Erythroblast (primary cell): ENCODE measurements at regions not wholly inside any gene's neighbourhood (a gene's known extent, or its start where the extent isn't known, plus 50 kb on each side); places are given as distances from the start of the nearest gene placed in this dataset.
"Not testable (repeated sequence)": the region's sequence is repeated elsewhere in the genome, so short reads cannot be mapped to it uniquely, and the experiment has no call there.

Experiments used
- DNase-seq, 2 experiments: peaks; one replicate each; lab custom pipeline; 2025; lab: John Stamatoyannopoulos, UW
- GATA1 ChIP-seq: IDR thresholded peaks from 2 replicates; pipeline ENCODE4 v1.6.1; 2011; ENCODE audit warnings: low read depth, mild to moderate bottlenecking, control low read depth, low read length, moderate library complexity
- POLR2A ChIP-seq: IDR thresholded peaks from 2 replicates; pipeline ENCODE4 v1.6.1; 2011; ENCODE audit warnings: mild to moderate bottlenecking, low read length

DNA sequence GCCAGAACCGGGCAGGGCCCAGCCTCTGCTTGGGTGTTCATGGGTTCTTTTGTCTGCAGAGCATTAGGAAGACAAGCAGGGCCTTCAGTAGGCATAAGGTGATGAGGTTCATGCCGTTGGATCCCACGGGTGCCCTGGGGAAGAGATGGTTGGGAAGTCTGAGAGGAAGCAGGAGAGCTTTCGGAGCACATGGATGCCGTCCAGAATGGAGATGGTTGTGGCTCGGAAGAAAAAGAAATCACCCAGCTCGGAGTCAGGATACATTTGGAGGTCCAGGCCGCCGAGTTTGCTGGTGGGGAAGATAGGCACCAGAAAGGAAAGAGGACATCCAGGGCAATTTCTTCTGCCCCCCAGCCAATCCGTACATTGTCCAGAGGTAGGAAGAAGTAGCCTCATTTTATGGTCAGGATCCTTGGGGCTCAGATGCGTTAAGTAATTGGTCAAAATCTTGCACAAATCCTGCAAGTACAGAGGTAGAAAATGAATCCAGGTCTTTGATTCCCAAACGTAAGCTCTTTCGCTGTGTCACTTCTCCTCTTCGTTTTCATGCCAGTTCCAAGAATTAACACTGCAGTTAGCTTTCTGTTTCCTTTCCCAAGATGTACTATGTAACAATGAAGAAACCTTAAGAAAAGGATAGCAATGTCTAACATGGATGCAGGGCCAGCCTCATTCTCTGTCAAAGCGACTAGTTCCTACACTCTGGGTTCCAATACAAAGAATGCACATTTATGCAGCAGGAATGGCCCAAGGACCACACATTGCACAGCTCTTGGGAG, 147.8 kb upstream of the KLF6 start:
- DNase-seq, result peak in 1 of 2 experiments; percentile 21
- no peak for TF ChIP-seq GATA1
- no peak for TF ChIP-seq POLR2A

DNA sequence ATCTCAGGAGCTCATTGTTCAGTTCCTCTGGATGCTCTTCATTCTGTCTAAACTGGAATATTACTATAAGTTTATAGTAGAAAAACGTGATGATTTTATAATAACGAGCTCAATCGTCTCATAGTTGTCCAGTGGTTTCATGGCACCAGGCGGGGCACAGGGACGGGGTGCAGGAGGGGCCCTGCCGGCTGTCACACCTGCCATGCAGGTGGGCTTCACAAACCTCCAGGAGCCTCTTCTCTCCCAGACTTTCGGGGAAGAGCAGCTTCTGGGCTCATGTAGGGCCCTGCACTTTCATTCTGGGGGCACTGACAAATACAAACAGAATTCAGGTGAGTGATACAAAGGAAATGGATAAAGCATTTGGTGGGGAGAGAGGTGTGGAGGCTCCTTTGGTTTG, 146.9 kb upstream of the KLF6 start:
- no peak for DNase-seq
- TF ChIP-seq GATA1, result no peak
- no peak for TF ChIP-seq POLR2A

GRCh38 chr10:3931224-3931623, 146.2 kb upstream of the KLF6 start:
- TF ChIP-seq POLR2A (no peak), GATA1 (no peak)
- DNase-seq, result no peak

DNA sequence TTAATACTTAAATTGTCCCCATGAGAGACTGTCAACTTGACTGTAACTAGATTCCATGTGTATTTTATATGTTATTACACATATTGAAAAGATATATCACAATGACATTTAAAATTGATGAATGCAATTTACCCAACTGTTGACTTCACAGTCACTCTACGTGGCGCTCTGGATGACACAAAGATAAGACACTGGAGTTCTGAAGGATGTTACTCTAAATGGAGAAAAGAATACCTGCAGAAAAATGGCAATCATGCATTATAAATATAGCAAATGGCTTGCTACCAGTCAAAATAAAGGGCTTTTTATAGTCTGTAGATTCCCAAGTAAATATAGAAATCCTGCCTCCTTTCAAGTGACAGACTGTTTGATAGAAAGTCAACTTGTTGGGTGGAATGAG, 143.6 kb upstream of the KLF6 start:
- TF ChIP-seq POLR2A (no peak), GATA1 (no peak)

DNA sequence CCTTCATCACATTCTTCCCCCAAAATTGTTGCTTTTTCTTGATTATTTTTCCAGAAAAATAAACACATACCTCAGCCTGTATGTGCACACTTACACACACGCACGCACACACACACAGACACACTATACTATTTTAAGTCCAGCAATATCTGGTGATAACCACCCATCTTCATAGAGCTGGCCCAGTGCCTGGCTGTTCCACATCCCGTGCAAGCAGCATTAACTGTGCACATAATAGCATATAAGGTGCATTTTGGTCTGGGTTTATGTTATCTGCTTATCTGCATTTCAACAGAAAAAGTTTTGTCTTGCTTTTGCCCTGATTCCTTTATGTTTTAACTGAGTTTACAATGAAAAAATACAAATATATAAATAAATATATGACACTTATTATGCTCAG, 143.1 kb upstream of the KLF6 start:
- TF ChIP-seq GATA1 (no peak), POLR2A (no peak)
- peak; percentile 66 to 67 for DNase-seq

More for the DNA sequence above, 143.6 kb upstream of the KLF6 start:
- DNase-seq, result no peak

DNA sequence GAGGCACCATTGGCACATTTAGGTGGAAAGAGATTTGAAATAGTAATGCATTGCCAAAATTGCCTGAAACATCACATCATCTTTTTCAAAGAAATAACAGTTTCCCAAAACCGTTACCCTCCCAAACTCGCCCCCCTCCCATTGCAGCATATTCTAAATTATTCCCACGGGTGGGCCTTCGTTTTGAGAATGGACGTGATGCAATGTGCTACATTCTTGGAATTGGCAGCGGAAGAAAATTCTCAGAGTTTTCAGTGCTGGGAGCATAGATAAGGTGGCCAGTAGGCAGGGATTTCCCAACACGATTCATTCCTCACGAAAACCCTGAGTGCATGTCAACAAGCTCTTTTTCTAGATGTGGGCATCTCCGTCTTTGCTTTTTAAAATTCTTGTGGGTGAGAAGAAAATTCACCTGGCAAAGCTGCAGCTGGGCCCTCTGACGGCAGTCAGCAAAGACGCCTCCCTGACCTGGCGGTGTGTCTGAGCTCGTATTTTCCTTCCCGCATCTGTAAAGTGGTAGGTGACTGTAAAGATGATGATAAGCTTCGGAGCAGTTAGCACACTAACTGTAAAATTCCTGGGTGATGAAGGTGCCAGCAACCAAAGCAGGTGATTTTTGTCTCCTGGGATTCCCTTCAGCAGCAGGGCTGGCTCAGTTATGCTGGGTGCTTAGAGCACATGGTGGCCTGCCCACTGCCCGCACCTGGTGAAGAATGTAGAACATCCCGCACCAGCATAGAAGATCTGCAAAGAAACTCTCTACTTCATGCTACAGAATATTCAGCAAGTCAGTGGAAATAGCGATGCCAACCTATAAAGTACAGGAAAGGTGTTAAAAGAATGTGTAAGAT, 141.9 kb upstream of the KLF6 start:
- DNase-seq, result peak; percentile 88 to 90
- TF ChIP-seq POLR2A, result no peak
- no peak for TF ChIP-seq GATA1

DNA sequence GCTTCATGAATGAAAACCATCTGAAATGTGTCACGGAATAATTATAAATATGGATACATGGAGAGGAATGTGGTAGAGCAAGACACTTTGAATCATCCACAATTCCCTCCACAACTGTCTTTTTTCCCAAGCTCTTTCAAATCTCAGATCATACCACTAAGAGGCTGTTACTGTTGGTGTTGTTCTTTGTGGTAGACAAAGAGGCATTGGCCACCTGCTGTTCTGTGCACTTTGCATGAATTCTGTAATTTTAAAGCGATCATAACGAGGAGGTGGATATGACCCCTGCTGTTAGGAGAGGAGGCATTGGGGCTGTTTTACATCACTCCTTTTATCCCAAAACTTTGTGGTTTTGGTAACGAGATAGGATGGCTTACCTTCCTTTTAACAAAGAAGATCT, 141.2 kb upstream of the KLF6 start:
- TF ChIP-seq POLR2A (no peak), GATA1 (no peak)
- no peak for DNase-seq

- TF ChIP-seq POLR2A, result no peak
- TF ChIP-seq GATA1, result no peak
- no peak for DNase-seq
These were observed 140.2 kb upstream of the KLF6 start for GRCh38 chr10:3925184-3925583.

DNA sequence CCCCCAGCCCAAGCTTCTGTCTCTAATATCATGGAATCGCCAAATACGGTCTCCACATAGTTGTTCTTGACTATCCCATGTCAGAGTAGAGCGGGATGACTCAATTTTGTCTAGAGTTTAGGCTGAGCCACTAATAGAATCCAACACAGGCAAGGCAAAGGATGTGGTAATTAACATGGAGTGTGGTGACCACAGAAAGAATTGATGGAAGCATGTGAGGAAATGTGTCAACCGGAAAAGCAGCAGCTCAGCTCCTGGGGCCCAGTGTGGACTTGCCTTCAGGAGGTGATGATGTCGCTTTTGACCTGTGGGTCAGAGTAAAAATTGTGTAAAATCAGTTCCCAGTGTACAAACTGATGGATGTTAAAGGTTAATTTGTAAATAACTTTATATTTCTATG, 139.3 kb upstream of the KLF6 start:
- no peak for DNase-seq
- no peak for TF ChIP-seq GATA1
- TF ChIP-seq POLR2A, result no peak

GRCh38 chr10:3923033-3923432, 138.0 kb upstream of the KLF6 start:
- DNase-seq, result no peak
- TF ChIP-seq POLR2A, result no peak
- no peak for TF ChIP-seq GATA1

GRCh38 chr10:3919709-3920308, 134.8 kb upstream of the KLF6 start:
- no peak for DNase-seq
- no peak for TF ChIP-seq POLR2A
- no peak for TF ChIP-seq GATA1

- DNase-seq, result not testable (repeated sequence)
These were observed 132.4 kb upstream of the KLF6 start for GRCh38 chr10:3917392-3917791.

DNA sequence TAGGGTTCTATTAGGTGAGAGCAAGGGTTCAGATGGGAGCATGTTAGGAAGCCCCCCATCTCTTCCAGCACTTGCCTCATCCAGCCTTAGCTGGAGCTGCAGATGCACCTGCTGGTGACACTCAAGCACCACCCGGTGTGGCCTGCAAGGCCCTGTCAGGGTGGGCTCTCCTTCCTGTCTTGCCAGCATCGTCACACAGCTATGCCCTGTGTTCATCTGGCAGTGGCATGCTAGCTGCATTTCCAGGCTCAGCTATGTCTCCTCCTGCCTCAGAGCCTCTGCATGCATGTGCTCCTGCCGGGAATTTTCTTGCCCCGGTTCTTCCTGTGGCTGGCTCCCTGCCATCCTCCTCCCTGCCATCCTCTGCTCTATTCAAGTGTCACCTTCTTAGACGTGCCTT, 129.7 kb upstream of the KLF6 start:
- TF ChIP-seq GATA1 (no peak), POLR2A (no peak)
- DNase-seq, result no peak

DNA sequence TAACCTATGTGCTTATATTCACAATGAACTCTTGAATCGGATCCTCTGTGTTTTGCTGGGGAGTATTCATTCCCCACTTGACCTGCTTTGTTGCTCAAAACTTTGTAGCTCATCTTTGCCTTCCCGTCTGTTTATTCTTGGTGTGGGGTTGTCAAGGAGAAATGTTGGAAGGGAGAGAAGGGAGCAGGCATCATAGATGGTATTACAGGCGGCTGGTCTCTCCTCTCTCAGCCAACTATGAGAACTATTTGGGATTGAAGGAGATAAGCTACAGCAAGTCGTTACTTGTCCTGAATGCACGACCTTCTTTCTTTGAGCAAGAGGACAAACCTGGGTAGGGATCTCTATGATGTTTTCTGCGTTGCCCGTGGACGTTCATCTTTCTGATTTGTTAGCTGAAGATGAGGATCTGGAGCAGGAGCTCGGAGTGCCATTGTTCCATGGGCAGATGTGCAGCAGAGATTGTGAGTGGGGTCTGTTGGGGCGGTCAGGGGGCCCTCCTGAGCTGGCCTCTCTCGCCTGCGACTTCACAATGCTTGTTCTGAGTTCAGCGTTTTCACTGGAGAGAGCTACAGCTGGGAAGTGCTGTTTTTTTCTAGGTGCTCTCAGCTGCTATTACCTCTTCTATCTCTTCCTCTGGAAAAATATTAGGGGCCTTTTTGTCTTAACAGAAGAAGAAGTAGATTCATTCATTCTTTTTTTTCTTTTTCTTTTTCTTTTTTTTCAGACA, 126.9 kb upstream of the KLF6 start:
- no peak for DNase-seq
- TF ChIP-seq GATA1 (no peak), POLR2A (no peak)
